ENCODE measurements at regions not wholly inside any gene's neighbourhood (a gene's known extent, or its start where the extent isn't known, plus 50 kb on each side); places are given as distances from the start of the nearest gene placed in this dataset.

DNA sequence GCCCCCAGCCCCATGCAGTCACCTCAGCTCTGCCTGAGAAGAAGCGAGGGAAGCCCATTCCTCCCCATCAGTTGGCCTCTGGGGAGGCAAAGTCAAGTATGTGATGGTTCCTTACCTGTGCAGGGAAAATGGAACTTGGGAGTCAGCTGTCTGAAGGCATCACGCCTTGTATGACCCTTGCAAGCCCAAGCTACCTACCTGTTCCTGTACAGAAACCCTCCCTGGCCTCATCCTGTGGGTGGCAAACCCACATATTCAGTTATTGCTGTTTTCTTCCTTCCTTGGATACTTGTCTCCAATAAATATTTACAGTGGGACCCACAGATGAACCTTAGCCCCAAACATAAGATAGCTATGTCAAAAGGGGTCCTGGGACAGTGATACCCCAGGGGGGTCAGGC, 92.2 kb upstream of the MLN start:
- Histone ChIP-seq H3K36me3 (no peaks in the 10 kb centered on the region), H3K27me3 (peaks cover 0 to 5% of the 10 kb centered on the region in 2 donors), H3K4me3 (no peak overlapping the region), H3K9me3 (no peaks in the 10 kb centered on the region), H3K4me1 (peaks cover 0 to 42% (median 32%) of the 10 kb centered on the region in 4 donors), H3K27ac (no peak overlapping the region)
- DNase-seq: no peak
- intact Hi-C loops (cut with DNase I; ENCODE audit: low total_unique reads): no loop called here
- TF ChIP-seq, protein P1, sequence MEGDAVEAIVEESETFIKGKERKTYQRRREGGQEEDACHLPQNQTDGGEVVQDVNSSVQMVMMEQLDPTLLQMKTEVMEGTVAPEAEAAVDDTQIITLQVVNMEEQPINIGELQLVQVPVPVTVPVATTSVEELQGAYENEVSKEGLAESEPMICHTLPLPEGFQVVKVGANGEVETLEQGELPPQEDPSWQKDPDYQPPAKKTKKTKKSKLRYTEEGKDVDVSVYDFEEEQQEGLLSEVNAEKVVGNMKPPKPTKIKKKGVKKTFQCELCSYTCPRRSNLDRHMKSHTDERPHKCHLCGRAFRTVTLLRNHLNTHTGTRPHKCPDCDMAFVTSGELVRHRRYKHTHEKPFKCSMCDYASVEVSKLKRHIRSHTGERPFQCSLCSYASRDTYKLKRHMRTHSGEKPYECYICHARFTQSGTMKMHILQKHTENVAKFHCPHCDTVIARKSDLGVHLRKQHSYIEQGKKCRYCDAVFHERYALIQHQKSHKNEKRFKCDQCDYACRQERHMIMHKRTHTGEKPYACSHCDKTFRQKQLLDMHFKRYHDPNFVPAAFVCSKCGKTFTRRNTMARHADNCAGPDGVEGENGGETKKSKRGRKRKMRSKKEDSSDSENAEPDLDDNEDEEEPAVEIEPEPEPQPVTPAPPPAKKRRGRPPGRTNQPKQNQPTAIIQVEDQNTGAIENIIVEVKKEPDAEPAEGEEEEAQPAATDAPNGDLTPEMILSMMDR (IDR thresholded peaks at IDR 0.05): no peak

DNA sequence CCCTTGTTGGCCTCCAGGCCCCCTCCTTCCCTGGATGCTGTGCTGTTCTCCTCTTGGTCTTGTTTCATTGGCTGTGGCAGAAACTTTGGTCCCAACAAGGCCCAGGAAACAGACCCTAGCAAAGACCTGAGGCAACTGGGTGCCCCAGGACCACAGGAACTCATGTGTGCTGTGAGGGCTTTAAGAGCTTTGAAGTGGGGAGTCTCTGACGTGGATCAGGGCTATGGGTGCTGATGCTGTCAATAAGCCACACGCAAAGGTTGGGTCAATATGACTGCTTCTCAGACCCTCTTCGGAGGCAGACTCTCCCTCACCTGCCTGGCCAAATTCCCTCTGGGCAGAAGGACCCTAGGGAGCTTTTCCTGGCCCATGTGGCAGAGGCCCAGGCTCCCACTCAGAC, 91.5 kb upstream of the MLN start:
- peaks cover 0 to under 1% of the 10 kb centered on the region in 2 donors for H3K27me3 ChIP-seq
- TF ChIP-seq, protein P1 (IDR thresholded peaks at IDR 0.05): no peak
- no peak overlapping the region for H3K27ac ChIP-seq
- intact Hi-C loops (cut with DNase I; ENCODE audit: low total_unique reads): no loop called here
- no peak for DNase-seq
- peaks cover 0 to 42% (median 32%) of the 10 kb centered on the region in 4 donors for H3K4me1 ChIP-seq
- no peak overlapping the region for H3K4me3 ChIP-seq
- no peaks in the 10 kb centered on the region for H3K36me3 ChIP-seq
- no peaks in the 10 kb centered on the region for H3K9me3 ChIP-seq

DNA sequence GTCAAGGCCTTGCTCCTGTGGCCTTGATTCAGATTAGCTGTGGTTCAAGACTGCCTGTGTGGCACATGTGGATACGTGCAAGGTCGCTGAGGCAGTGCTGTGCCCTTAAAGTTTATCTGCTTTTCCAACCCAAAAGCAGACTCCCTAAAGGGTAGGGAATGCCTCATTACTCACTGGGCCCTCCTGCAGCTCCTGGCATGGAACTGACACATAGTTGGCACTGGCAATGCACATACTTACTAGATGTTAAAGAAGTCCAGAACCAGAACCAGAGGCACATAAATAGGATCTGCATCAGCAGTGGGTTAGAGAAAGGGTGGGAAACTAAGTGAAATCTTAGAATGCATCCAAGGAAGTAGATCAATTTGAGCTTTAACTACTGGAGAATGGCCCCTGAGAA, 90.6 kb upstream of the MLN start:
- no peak for DNase-seq
- Histone ChIP-seq H3K27me3 (no peaks in the 10 kb centered on the region), H3K27ac (no peak overlapping the region), H3K36me3 (no peaks in the 10 kb centered on the region), H3K9me3 (no peaks in the 10 kb centered on the region), H3K4me3 (no peak overlapping the region), H3K4me1 (peaks cover 0 to 42% (median 32%) of the 10 kb centered on the region in 4 donors)
- intact Hi-C loops (cut with DNase I; ENCODE audit: low total_unique reads): no loop called here
- TF ChIP-seq, protein P1 (IDR thresholded peaks at IDR 0.05): no peak

DNA sequence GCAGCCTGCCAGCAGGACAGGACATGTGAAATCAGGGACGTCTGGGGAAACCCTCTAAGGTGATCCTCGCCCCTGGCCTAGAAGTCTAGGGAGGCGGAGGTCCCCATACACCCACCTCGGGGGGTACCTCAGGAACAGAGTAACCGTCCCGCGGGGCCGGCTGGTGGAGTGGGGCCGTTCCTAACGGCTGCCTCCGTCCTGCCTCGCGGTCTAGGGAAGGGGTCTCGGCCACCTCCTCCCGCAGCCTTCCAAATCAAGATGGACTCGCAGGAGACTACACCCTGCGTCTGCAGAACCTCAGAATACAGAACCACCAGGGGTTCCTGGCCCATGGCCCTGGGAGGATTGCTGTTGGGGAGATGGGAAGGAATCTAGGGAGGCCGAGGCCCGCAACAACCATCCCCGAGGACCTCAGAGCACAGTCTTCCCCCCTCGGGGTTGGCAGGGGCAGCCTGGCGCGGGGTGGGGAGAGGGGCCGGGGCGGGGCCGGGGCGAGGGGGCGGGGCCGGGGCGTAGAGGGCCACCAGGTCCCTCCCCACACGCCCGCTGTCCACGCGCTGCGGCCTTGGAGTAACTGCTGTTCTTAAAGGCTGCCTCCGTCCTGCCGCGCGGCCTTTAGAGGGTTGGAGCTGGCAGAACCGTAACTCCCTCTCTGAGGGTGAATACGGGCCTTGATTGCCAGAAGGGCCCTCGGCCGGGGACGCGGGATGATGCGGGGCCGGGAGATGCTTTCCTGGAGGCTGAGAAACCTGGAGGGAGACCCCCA, 89.0 kb upstream of the MLN start:
- intact Hi-C loops (cut with DNase I; ENCODE audit: low total_unique reads): no loop called here
- H3K4me1 ChIP-seq: peaks cover 0 to 42% (median 32%) of the 10 kb centered on the region in 4 donors
- no peaks in the 10 kb centered on the region for H3K36me3 ChIP-seq
- TF ChIP-seq, protein P1 (IDR thresholded peaks at IDR 0.05): no peak
- no peak for DNase-seq
- H3K27ac ChIP-seq: no peak overlapping the region
- no peaks in the 10 kb centered on the region for H3K27me3 ChIP-seq
- H3K4me3 ChIP-seq: no peak overlapping the region
- no peaks in the 10 kb centered on the region for H3K9me3 ChIP-seq

DNA sequence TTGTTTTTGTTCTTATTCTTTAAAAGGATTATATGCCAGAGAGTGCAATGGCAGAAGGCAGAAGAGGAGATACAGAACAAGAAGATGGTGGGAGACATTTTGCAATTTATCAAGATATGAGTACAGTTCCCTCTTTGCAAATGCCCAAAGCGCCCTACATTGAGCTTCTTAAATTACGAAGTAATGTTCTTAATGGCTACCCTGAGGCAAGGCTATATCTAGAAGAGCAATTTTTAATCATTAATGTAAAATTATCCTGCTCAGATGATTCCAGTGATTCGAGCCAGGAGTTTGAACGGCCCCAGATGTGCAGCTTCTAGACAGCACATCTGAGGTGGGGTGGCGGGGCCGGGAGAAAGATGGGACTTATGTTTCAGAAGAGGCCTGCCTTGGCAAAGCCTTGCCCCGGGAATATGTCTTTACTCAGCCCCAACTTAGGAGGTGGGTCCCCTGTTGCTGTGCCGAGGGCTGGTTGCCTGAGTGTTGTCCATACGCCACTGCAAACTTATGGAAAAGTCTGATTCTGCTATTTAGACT, 84.9 kb upstream of the MLN start:
- no peaks in the 10 kb centered on the region for H3K9me3 ChIP-seq
- no peaks in the 10 kb centered on the region for H3K36me3 ChIP-seq
- intact Hi-C loops (cut with DNase I; ENCODE audit: low total_unique reads): no loop called here
- peaks cover 0 to 29% (median 21%) of the 10 kb centered on the region in 4 donors for H3K4me1 ChIP-seq
- H3K4me3 ChIP-seq: no peak overlapping the region
- TF ChIP-seq, protein P1 (IDR thresholded peaks at IDR 0.05): no peak
- DNase-seq: no peak
- no peaks in the 10 kb centered on the region for H3K27me3 ChIP-seq
- no peak overlapping the region for H3K27ac ChIP-seq
